SK-N-SH (cell line): ENCODE measurements at regions not wholly inside any gene's neighbourhood (a gene's known extent, or its start where the extent isn't known, plus 50 kb on each side); places are given as distances from the start of the nearest gene placed in this dataset.

ENCODE experiments used
- CTCF ChIA-PET: fragments of 300-600, 350-600 bp; formaldehyde crosslinking; extraction: SDS; loops from one replicate; lab custom pipeline; 2021; lab: Yijun Ruan, JAX
- POLR2A ChIA-PET: fragments of 350-600 bp; sonication (Branson Sonifier 250); formaldehyde crosslinking; extraction: SDS; loops from one replicate; lab custom pipeline; 2020; ENCODE audit warnings: antibody characterized with exemption, inconsistent platforms; lab: Yijun Ruan, JAX
- DNase-seq: peaks from one replicate; pipeline ENCODE4 v3.0.0; 2012
- H2AFZ ChIP-seq: fragments of 200-600 bp; sonication (generic); 2 replicates; pipeline ENCODE4 v1.8.1; 2016; ENCODE audit warnings: antibody characterized with exemption, mild to moderate bottlenecking, low read depth
- H3F3A ChIP-seq: fragments of 200-600 bp; sonication (generic); replicated peaks from 2 replicates; pipeline ENCODE3; 2016; ENCODE audit warnings: antibody characterized with exemption, mild to moderate bottlenecking; ENCODE audit not compliant: insufficient read depth
- H3K27ac ChIP-seq, 2 experiments: fragments of 200-500 bp in 1 of 2; fragments of 200-600 bp in 1 of 2; sonication (Bioruptor generic) in 1 of 2; sonication (generic), shearing (Covaris generic) in 1 of 2; 2 replicates each; pipeline versions ENCODE4 v1.5.1 to v1.6.1; 2014 to 2016; ENCODE audit warnings: low read depth in 2 of 2, inconsistent platforms in 1 of 2, low read length in 1 of 2, mild to moderate bottlenecking in 1 of 2, mixed read lengths in 1 of 2
- H3K27me3 ChIP-seq: fragments of 200-600 bp; sonication (generic), shearing (Covaris generic); 2 replicates; pipeline ENCODE4 v1.6.1; 2016; ENCODE audit warnings: mixed run types; ENCODE audit not compliant: insufficient read depth
- H3K36me3 ChIP-seq, 2 experiments: fragments of 200-500 bp in 1 of 2; fragments of 200-600 bp in 1 of 2; sonication (Bioruptor generic) in 1 of 2; sonication (generic) in 1 of 2; replicated peaks in 1 of 2; 2 replicates each; pipeline versions ENCODE3 to v1.5.1; 2014 to 2016; ENCODE audit warnings: low read length in 1 of 2, mild to moderate bottlenecking in 1 of 2; ENCODE audit not compliant: insufficient read depth in 2 of 2, control insufficient read depth in 1 of 2
- H3K4me1 ChIP-seq, 2 experiments: fragments of 200-500 bp in 1 of 2; fragments of 200-600 bp in 1 of 2; sonication (Bioruptor generic) in 1 of 2; sonication (generic), shearing (Covaris generic) in 1 of 2; 2 replicates each; pipeline versions ENCODE4 v1.5.1 to v1.6.1; 2014 to 2016; ENCODE audit warnings: low read depth in 1 of 2, low read length in 1 of 2, mixed run types in 1 of 2; ENCODE audit not compliant: insufficient read depth in 2 of 2, control insufficient read depth in 1 of 2
- H3K4me2 ChIP-seq: fragments of 200-600 bp; sonication (generic), shearing (Covaris generic); 2 replicates; pipeline ENCODE4 v1.6.1; 2017; ENCODE audit warnings: mixed run types
- H3K4me3 ChIP-seq, 2 experiments: fragments of 200-500 bp in 1 of 2; fragments of 200-600 bp in 1 of 2; sonication (Bioruptor generic) in 1 of 2; sonication (generic), shearing (Covaris generic) in 1 of 2; 2 replicates each; pipeline versions ENCODE4 v1.5.1 to v1.8.1; 2014 to 2016; ENCODE audit warnings: low read depth in 2 of 2, inconsistent platforms in 1 of 2, low read length in 1 of 2, mild to moderate bottlenecking in 1 of 2, mixed read lengths in 1 of 2, moderate library complexity in 1 of 2
- H3K79me2 ChIP-seq: fragments of 200-600 bp; sonication (generic); 2 replicates; pipeline ENCODE4 v1.8.1; 2017; ENCODE audit warnings: mild to moderate bottlenecking; ENCODE audit not compliant: insufficient read depth
- H3K9ac ChIP-seq: fragments of 200-600 bp; sonication (generic); 2 replicates; pipeline ENCODE4 v1.6.1; 2017; ENCODE audit warnings: mixed run types
- H3K9me2 ChIP-seq: fragments of 200-600 bp; sonication (generic); 2 replicates; pipeline ENCODE4 v1.6.1; 2017; ENCODE audit warnings: mixed run types
- H3K9me3 ChIP-seq: fragments of 200-600 bp; sonication (generic); 2 replicates; pipeline ENCODE4 v1.6.1; 2017; ENCODE audit warnings: mixed run types, mild to moderate bottlenecking, moderate library complexity
- H4K20me1 ChIP-seq: fragments of 200-600 bp; sonication (generic); 2 replicates; pipeline ENCODE4 v1.6.1; 2017; ENCODE audit warnings: mild to moderate bottlenecking, mixed run types; ENCODE audit not compliant: insufficient read depth
- EP300 ChIP-seq, 2 experiments: IDR thresholded peaks; 2 replicates each; pipeline versions ENCODE4 v1.4.0 to v1.6.1; 2012; ENCODE audit warnings: borderline replicate concordance in 1 of 2, low read depth in 1 of 2, low read length in 1 of 2
- EZH2phosphoT487 ChIP-seq: fragments of 200-600 bp; sonication (generic); IDR thresholded peaks from 2 replicates; pipeline ENCODE4 v1.6.1; 2017; ENCODE audit warnings: low read depth, mixed run types, mild to moderate bottlenecking, antibody characterized with exemption, moderate library complexity, borderline replicate concordance
- FOSL2 ChIP-seq: IDR thresholded peaks from 2 replicates; pipeline ENCODE4 v1.4.0; 2012; ENCODE audit warnings: low read depth, mild to moderate bottlenecking, moderate library complexity, borderline replicate concordance
- JUND ChIP-seq: IDR thresholded peaks from 2 replicates; pipeline ENCODE4 v1.4.0; 2012
- MAX ChIP-seq: IDR thresholded peaks from 2 replicates; pipeline ENCODE4 v1.4.0; 2012; ENCODE audit warnings: low read depth
- NFIC ChIP-seq: IDR thresholded peaks from 2 replicates; pipeline ENCODE4 v1.4.0; 2012; ENCODE audit warnings: borderline replicate concordance
- PBX3 ChIP-seq: IDR thresholded peaks from 2 replicates; pipeline ENCODE4; 2012
- RXRA ChIP-seq: IDR thresholded peaks from 2 replicates; pipeline ENCODE4 v1.4.0; 2012; ENCODE audit warnings: low read depth, mild to moderate bottlenecking, borderline replicate concordance
- TCF12 ChIP-seq: IDR thresholded peaks from 2 replicates; pipeline ENCODE4 v1.4.0; 2012
- TEAD4 ChIP-seq: IDR thresholded peaks from 2 replicates; pipeline ENCODE4 v1.4.0; 2012; ENCODE audit warnings: mild to moderate bottlenecking, borderline replicate concordance; ENCODE audit not compliant: insufficient read depth
- WGBS: methylation state at CpG from one replicate; pipeline ENCODE4 v1.1.6; 2017; ENCODE audit warnings: low lambda C conversion rate; 5-methylcytosine and 5-hydroxymethylcytosine counted together

- Histone ChIP-seq H3K27ac (peak overlapping the region in 1 of 2 experiments; percentile 61; a peak in 2 of 4 replicates), H3K9me3 (no peaks in the 10 kb centered on the region), H3F3A (peaks cover 17% of the 10 kb centered on the region), H3K27me3 (no peaks in the 10 kb centered on the region), H4K20me1 (no peaks in the 10 kb centered on the region), H3K4me2 (peak overlapping the region; percentile 66), H3K4me3 (peak overlapping the region in 1 of 2 experiments; percentile 35; a peak in 1 of 4 replicates), H3K9me2 (no peaks in the 10 kb centered on the region), H2AFZ (peak overlapping the region; percentile 34; the same call in 1 of the 2 replicates), H3K36me3 (no peaks in the 10 kb centered on the region), H3K9ac (peak overlapping the region; percentile 1; the same call in 1 of the 2 replicates), H3K4me1 (peaks cover 4 to 6% of the 10 kb centered on the region in 2 experiments; a peak in 2 of 4 replicates), H3K79me2 (no peaks in the 10 kb centered on the region)
- peak; percentile 66 for TF ChIP-seq PBX3
- TF ChIP-seq TEAD4, result 0 out of 2 replicates have a peak, but pooled peaks have one; percentile 50
- TF ChIP-seq RXRA, result no peak
- TF ChIP-seq TCF12, result peak; percentile 34; the same call in 1 of the 2 replicates
- TF ChIP-seq MAX, result no peak
- TF ChIP-seq FOSL2, result peak; percentile 59; the same call in 1 of the 2 replicates
- TF ChIP-seq JUND, result peak; percentile 41
- peak in 1 of 2 experiments; percentile 33; a peak in 1 of 4 replicates for TF ChIP-seq EP300 (IDR thresholded peaks at IDR 0.05; ENCODE audit: borderline replicate concordance in 1 of 2, low read depth in 1 of 2, low read length in 1 of 2)
- TF ChIP-seq NFIC, result 0 out of 2 replicates have a peak, but pooled peaks have one; percentile 8
- no peak for TF ChIP-seq EZH2phosphoT487
- CTCF ChIA-PET, result interaction anchor here (0.8 to 1.5 kb wide), 3 partner anchors 33 to 137 kb away, joined by 3 to 6 read pairs (median 5); no protein-coding TSS in a partner anchor
- no peak for DNase-seq
- WGBS, result 57% methylated on average over 9 of the region's 9 CpGs
- POLR2A ChIA-PET, result no interaction called here
Observed at GRCh38 chr3:56851966-56852884, 50.5 kb upstream of the ARHGEF3 start.
